ENCODE measurements at regions not wholly inside any gene's neighbourhood (a gene's known extent, or its start where the extent isn't known, plus 50 kb on each side); places are given as distances from the start of the nearest gene placed in this dataset.

DNA sequence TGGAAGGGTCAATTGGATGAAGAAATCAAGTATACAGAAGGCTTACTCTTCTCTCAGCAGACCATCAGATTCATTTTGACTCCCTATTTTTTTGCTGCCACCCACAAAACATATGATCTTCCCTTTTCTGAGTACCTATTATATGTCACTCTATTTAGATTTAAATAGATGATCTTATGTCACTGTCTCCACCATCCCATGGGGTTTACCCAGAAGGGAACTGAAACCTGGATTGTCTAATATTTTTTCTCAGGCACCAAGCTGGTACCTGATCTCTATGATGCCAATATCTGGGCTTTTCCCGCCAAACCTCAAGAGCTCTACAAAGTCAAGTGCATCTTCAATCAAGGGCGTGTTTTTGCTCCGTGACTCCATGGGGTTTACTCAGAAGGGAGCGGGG, 118.7 kb downstream of the GAS1 start:
- TF ChIP-seq, protein P1, sequence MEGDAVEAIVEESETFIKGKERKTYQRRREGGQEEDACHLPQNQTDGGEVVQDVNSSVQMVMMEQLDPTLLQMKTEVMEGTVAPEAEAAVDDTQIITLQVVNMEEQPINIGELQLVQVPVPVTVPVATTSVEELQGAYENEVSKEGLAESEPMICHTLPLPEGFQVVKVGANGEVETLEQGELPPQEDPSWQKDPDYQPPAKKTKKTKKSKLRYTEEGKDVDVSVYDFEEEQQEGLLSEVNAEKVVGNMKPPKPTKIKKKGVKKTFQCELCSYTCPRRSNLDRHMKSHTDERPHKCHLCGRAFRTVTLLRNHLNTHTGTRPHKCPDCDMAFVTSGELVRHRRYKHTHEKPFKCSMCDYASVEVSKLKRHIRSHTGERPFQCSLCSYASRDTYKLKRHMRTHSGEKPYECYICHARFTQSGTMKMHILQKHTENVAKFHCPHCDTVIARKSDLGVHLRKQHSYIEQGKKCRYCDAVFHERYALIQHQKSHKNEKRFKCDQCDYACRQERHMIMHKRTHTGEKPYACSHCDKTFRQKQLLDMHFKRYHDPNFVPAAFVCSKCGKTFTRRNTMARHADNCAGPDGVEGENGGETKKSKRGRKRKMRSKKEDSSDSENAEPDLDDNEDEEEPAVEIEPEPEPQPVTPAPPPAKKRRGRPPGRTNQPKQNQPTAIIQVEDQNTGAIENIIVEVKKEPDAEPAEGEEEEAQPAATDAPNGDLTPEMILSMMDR (IDR thresholded peaks at IDR 0.05), result no peak
- no peak for TF ChIP-seq POLR2A (IDR thresholded peaks at IDR 0.05)
